Activated CD8-positive, alpha-beta memory T cell treated with anti-CD3 and anti-CD28 coated beads, Interleukin-2, amount 50 U/mL, for 4 hours (primary cell): ENCODE measurements at regions not wholly inside any gene's neighbourhood (a gene's known extent, or its start where the extent isn't known, plus 50 kb on each side); places are given as distances from the start of the nearest gene placed in this dataset.
"Not testable (repeated sequence)": the region's sequence is repeated elsewhere in the genome, so short reads cannot be mapped to it uniquely, and the experiment has no call there.

Experiments used
- DNase-seq: peaks from one replicate; pipeline ENCODE4 v3.0.0-alpha.2; 2020

DNA sequence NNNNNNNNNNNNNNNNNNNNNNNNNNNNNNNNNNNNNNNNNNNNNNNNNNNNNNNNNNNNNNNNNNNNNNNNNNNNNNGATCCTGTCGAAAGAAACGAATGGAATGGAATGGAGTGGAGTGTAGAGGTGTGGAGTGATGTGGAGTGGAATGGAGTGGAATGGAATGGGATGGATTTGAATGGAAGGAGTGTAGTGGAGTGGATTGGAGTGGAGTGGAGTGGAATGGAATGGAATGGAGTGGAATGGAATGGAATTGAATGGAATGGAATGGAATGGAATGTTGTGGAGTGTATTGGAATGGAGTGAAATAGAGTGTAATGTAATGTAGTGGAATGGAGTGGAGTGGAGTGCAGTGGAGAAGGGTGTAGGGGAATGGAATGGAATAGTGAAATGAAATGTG is 1275.4 kb upstream of the TPTE start:
- not testable (repeated sequence) for DNase-seq

DNA sequence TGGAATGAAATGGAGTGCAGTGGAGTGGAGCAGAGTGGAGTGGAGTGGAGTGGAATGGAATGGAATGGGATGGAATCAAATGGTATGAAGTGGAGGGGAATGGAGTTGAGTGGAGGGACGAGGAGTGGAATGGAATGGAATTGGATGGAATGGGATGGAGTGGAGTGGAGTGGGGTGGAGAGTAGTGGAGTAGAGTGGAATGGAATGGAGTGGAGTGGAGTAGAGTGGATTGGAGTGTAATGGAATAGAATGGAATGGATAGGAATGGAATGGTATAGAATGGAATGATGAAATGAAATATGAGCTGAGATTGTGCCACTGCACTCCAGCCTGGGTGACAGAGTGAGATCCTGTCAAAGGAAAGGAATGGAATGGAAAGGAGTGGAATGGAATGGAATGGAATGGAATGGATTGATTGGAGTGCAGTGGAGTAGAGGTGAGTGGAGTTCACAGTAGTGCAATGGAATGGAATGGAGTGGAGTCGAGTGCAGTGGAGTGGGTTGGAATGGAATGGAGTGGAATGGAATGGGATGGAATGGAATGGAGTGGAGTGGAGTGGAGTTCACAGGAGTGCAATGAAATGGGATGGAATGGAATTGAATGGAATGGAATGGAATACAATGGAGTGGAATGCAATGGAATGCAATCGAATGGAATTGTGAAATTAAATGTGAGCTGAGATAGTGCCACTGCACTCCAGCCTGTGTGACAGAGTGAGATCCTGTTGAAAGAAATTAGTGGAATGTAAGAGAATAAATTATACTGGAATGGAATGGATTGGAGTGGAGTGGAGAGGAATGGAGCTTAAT is 1274.7 kb upstream of the TPTE start:
- peak; percentile 8 for DNase-seq

DNA sequence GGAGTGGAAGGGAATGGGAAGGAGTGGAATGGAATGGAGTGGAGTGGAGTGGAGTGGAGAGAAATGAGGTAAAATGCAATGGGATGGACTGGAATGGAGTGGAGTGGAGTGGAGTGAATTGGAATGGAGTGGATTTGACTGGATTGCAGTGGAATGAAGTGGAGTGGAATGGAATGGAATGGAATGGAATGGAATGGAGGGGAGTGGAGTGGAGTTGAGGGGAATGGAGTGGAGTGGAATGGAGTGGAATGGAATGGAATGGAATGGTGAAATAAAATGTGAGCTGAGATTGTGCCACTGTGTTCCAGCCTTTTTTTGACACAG is 1274.1 kb upstream of the TPTE start:
- DNase-seq, result not testable (repeated sequence)

DNA sequence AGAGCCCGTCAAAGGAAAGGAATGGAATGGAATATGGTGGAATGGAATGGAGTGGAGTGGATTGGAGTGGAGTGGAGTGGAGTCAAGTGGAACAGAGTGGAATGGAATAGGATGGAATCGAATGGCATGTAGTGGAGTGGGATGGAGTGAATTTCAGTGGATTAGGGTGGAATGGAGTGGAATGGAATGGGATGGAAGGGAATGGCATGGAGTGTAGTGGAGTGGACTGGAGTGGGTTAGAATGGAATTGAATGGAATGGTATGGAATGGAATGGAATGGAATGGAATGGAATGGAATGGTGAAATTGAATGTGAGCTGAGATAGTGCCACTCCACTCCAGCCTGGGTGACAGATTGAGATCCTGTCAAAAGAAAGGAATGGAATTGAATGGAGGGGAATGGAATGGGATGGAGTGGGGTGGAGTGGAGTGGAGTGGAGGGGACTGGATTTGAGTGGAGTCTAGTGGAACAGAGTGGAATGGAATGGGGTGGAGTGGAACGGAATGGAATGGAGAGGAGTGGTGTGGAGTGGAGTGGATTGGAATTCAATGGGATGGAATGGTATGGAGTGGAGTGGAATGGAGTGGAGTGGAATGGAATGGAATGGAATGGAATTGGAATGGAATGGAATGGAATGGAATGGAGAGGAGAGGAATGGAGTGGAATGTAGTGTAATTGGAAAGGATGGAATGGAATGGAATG is 1273.6 kb upstream of the TPTE start:
- not testable (repeated sequence) for DNase-seq
